Stimulated activated CD8-positive, alpha-beta memory T cell treated with anti-CD3 and anti-CD28 coated beads, Interleukin-2, amount 100 ng/mL, for 48 hours (primary cell): ENCODE measurements at regions not wholly inside any gene's neighbourhood (a gene's known extent, or its start where the extent isn't known, plus 50 kb on each side); places are given as distances from the start of the nearest gene placed in this dataset.
"Not testable (repeated sequence)": the region's sequence is repeated elsewhere in the genome, so short reads cannot be mapped to it uniquely, and the experiment has no call there.

ENCODE experiments used
- DNase-seq, 2 donors: peaks; one replicate each; pipeline ENCODE4 v3.0.0-alpha.2; 2020; ENCODE audit warnings: low read depth in 2 of 2

DNA sequence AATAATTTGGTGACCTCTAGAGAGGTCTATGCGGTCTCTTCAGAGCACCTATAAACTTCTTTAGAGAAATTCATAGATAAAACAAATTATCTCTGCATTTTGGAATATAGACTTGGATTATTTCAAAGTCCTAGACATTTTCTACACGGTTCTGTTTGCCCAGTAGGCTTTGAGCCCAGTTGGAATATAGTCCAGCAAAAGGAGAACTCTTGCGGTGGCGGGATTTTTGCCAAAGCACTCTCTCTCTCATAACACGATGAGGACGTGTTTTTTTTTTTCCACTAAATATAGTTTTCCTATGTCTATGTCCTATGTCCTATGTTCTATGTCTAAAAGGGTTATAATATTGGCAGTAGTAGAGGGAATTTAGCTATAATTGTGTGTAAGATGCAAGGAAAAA lies 164.9 kb upstream of the AGR3 start:
- no peak for DNase-seq

- DNase-seq: not testable (repeated sequence)
These were observed 171.4 kb upstream of the AGR3 start for GRCh38 chr7:17053164-17053563.

GRCh38 chr7:17054206-17054605 lies 172.4 kb upstream of the AGR3 start:
- no peak for DNase-seq

GRCh38 chr7:17054836-17055235 lies 173.1 kb upstream of the AGR3 start:
- DNase-seq: no peak

GRCh38 chr7:17055596-17055995 lies 173.8 kb upstream of the AGR3 start:
- no peak for DNase-seq

GRCh38 chr7:17056491-17057142 lies 174.8 kb upstream of the AGR3 start:
- DNase-seq: no peak

DNA sequence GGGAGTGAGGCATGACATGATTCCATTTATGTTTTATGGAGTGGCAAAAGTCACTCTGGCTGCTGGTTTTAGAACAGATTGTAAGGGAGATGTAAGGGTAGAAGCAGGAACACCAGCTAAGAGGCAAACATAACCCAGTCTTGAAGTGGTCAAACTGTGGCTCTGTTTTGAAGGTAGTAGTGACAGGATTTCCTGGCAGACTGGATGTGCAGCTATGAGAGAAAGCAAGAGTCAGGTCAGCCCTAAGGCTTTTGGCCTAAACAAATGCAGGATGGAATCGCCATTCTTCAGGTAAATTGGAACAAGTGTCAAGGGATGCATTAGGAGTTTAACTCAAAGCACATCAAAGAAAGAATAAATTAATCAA lies 175.3 kb upstream of the AGR3 start:
- no peak for DNase-seq

DNA sequence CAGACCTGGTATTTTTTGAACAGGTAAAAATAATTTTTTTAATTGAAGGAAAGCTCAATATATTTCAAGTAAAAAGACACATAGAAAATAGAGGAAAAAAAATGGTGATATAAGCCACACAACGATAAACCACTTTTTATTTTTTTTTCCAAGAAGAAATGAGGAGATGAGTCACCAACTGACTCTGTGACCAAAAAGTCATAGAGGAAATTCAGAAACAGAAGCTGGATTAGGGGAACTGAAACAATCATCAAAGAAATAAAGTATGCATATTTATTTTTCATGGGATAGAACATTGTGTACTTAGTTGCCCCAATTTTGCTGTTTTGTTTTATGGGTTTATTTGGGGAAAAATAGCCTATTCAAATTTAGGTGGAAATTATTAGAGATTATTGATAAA lies 176.8 kb upstream of the AGR3 start:
- DNase-seq: no peak

GRCh38 chr7:17060051-17060450 lies 178.3 kb upstream of the AGR3 start:
- no peak for DNase-seq

DNA sequence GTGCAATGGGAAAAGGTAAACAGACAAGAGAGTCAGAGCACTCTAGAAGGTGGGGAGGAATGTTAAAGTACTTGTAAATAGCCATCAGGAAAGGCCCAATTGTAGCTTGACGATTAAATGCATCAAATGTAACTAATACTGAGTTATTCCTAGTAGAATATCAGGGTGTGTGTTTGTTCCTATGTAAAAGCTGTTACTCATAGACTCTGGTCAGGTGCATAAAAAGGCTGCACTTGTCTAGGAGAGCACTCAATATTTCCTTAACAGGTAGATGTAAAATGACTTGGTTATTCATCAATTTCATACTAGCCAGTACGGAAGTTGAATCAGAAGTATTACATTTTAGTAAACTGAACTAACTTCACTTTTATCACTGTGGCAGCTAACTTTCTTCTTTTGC lies 179.7 kb upstream of the AGR3 start:
- no peak for DNase-seq

DNA sequence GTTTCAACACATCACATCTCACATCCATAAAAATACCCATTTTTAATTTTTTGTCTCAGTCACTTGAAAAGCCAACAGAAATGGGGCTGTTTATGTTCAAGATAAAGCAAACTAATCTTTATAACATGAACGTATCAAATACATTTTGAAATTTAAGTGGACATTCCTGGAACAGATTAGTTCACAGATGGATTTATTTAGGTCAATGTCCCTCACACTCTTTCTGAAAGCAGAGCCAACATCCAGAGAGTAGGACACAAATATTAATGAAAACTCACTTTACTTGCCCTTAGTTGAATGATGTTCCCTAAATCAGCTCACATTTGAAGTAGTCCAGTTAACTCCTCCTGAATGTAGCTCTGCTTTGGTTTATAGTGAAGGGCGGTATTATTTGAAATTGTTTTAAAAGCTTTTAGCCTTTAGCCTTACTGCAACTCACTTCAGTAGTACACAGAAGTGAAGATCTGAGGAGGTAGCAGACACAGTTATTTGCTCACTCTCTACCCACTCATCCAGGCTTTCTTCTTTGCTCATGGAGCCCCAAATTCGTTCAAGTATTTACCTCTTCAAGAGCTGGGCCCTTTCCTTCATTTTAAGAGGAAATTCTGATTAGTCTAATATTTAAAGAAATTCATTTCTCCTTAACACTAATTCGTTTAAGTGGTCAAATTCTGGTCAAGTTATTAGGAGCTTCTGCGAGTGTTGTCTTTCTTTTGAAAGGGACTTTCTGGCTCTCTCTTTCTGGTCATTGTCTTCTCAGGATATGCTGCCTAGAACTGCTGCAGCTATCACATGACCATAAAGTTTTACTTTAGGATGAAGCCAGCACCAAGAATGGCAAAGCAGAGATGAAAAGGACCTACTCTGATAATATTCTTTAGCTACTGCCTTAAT lies 180.6 kb upstream of the AGR3 start:
- no peak for DNase-seq

DNA sequence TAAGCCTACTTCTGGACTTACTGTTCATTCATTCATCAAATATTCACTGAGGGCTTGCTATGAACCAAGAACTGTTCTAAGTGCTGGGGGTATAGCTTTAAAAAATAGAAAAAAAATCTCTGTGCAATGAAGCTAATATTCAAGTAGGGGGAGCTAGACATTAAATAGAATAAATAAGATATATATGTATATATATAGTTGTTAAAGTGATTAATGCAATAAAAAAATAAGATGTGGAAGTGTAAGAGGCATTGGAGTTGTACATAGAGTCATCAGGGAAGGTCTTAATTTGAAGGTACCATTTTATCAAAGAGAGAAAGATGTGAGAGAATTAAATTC lies 181.2 kb upstream of the AGR3 start:
- DNase-seq: no peak

DNA sequence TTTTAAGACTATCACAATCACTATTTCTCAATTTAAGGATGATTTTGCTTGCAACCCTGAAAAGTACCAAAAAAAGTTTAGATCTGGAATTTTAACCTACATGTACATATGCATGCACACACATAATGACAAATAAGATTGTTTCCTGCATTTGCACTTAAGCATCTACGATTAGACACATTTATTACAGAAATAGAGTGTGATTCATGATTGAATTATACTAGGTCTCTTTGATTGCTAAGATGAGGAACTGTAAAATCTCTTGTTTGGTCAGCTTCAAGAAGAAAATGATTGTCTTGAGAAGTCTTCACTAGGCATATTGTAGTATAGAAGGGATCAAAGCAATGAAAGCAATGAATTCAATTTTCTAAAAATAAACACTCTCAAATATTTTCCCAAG lies 185.9 kb upstream of the AGR3 start:
- no peak for DNase-seq

GRCh38 chr7:17069146-17069545 lies 187.4 kb upstream of the AGR3 start:
- DNase-seq: no peak

GRCh38 chr7:17070231-17070708 lies 188.5 kb upstream of the AGR3 start:
- DNase-seq: no peak

DNA sequence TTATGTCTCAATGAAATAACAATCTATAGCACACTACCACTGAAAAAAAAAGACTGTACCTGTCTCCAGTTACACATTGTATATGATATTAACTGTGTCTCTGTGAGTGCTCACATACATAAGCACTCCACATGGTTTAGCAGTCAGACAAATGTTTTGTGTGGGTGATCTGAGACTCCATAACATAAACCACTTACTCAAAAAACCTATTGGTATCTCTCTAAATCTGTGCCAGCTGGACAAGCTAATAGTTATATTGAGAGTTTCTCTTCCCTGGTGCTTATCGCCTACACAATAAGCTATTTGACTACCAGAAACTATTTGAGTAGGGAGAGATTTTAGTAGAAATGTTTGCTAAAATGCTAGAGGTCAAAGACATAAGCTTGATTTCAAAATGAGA lies 190.1 kb upstream of the AGR3 start:
- no peak for DNase-seq

DNA sequence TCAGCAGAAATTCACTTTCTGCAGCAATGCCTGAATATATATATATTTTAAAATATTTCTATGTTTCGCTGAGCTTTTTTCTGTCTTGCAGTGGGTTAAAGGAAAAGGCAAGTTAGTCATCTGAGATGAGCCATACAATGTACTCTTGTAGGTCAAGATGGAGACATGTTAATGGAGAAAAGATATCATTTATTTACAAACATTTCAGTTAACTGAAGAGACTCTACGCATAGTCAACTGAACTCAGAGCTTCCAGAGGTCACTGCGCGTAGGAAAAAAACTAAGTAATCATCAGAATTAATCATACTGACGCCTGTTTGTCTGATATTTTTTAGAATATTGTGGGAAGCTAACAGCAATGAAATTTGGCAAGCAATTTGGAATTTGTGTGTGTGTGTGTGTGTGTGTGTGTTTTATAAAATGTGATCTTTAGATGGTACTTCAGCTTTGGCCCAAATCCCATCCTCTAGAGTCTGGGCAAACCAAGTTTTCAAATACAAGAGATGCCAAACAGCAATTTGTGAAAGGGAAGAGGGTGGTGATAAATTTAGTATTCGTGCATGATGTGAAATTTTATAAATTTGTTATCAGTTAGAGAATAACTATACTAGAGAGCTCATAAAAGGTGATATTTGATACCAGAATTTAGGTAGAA lies 193.9 kb upstream of the AGR3 start:
- no peak for DNase-seq

DNA sequence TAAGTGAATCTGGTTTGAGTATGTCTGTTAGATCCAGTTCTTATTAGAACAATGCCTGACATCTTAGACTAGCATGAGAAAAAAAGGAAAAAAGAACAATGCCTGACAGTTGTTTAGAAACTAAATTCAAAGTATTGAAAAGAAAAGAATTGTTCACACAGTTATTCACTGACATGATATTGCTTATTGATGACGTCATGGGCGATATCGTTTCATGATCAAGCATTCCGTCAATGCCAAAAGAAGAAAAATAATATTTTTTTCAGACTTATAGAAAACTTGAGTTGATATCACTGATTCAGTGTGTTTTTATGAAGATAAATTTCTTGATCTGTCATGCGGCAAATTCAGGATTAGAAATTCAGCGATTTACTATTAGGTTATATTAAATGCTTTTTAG lies 196.5 kb upstream of the AGR3 start:
- DNase-seq: no peak

- no peak for DNase-seq
These were observed 201.8 kb upstream of the AGR3 start for GRCh38 chr7:17083392-17084165.

DNA sequence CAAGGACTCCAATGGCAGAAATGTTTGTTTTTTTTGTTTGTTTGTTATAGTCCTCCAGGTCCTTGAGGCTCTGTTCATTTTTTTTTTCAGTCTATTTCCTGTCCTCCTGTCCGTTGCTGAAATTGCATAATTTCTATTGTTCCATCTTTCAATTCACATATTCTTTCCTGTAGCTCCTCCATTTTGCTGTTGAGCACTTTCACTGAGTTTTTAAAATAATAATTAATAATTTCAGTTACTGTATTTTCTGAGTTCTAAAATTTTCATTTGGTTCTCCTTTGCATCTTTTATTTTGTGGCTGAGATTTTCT lies 202.3 kb upstream of the AGR3 start:
- DNase-seq: no peak

DNA sequence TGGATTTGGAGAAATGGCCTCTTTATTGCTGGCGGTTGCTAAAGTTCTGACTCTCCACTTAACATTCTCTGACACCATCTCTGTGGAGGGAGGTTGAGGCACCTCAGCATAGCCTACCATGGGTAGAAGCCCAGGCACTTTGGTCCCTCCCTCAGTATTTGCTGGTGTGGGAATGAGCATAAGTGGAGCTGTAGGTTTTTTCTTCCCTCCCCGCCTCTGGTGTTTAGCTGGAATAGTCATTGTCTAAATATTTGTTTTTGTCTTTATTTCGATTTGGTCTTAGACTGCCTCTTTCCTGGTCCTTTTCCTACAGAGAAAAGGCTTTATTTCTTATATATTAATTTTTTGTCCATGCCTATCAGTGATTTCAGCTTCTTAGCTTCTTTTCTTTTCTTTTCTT lies 203.4 kb upstream of the AGR3 start:
- no peak for DNase-seq

DNA sequence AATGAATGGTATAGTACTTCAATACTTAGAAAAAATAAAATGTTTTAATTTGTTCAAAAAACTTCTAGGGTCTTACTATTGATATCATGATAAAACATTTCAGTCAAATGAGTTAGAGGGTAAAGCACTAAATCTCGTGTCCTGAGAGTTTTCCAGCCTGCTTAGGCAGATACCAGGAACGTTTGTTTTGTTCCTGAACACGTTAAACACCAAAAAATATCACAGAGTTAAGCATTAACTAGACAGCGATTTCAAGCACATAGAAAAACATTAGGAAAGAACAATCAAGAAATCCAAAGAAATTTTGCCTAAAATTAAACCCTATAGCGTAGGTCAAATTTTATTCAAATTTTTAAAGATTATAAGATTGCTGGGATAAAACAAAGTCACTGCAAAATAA lies 204.6 kb upstream of the AGR3 start:
- no peak for DNase-seq
